GM18502 (cell line): ENCODE measurements at regions not wholly inside any gene's neighbourhood (a gene's known extent, or its start where the extent isn't known, plus 50 kb on each side); places are given as distances from the start of the nearest gene placed in this dataset.

Experiments used
- ATAC-seq: cut with Tn5 transposase; IDR thresholded peaks from one replicate; pipeline ENCODE4 v1.9.1; 2021; ENCODE audit warnings: mild to moderate bottlenecking; ENCODE audit not compliant: unreplicated experiment, poor library complexity

- no peak for ATAC-seq
Observed at GRCh38 chr1:213371847-213372619, 321.0 kb downstream of the RPS6KC1 start.

GRCh38 chr1:213374369-213374768, 323.3 kb downstream of the RPS6KC1 start:
- ATAC-seq: peak; percentile 87

- no peak for ATAC-seq
Observed at GRCh38 chr1:213375002-213375401, 324.0 kb downstream of the RPS6KC1 start.

- no peak for ATAC-seq
Observed at GRCh38 chr1:213376862-213377372, 325.9 kb downstream of the RPS6KC1 start.

- ATAC-seq: no peak
Observed at GRCh38 chr1:213380865-213381264, 329.8 kb downstream of the RPS6KC1 start.

- ATAC-seq: no peak
Observed at GRCh38 chr1:213381572-213382084, 330.6 kb downstream of the RPS6KC1 start.

- no peak for ATAC-seq
Observed at GRCh38 chr1:213383465-213383864, 332.4 kb downstream of the RPS6KC1 start.

GRCh38 chr1:213385201-213385600, 334.2 kb downstream of the RPS6KC1 start:
- ATAC-seq: no peak

GRCh38 chr1:213385806-213386324, 334.8 kb downstream of the RPS6KC1 start:
- ATAC-seq: no peak

- no peak for ATAC-seq
Observed at GRCh38 chr1:213387380-213388015, 336.5 kb downstream of the RPS6KC1 start.

- no peak for ATAC-seq
Observed at GRCh38 chr1:213388199-213388598, 337.2 kb downstream of the RPS6KC1 start.

- ATAC-seq: no peak
Observed at GRCh38 chr1:213389061-213389581, 338.1 kb downstream of the RPS6KC1 start.

- ATAC-seq: no peak
Observed at GRCh38 chr1:213391445-213391844, 340.4 kb downstream of the RPS6KC1 start.

GRCh38 chr1:213393860-213394259, 342.8 kb downstream of the RPS6KC1 start:
- no peak for ATAC-seq

GRCh38 chr1:213394837-213395236, 343.8 kb downstream of the RPS6KC1 start:
- no peak for ATAC-seq

- ATAC-seq: no peak
Observed at GRCh38 chr1:213397638-213398037, 346.6 kb downstream of the RPS6KC1 start.

GRCh38 chr1:213399695-213400094, 348.7 kb downstream of the RPS6KC1 start:
- ATAC-seq: no peak

GRCh38 chr1:213409208-213409631, 358.2 kb downstream of the RPS6KC1 start:
- ATAC-seq: no peak

- ATAC-seq: no peak
Observed at GRCh38 chr1:213409971-213410370, 358.9 kb downstream of the RPS6KC1 start.

GRCh38 chr1:213414346-213414745, 363.3 kb downstream of the RPS6KC1 start:
- no peak for ATAC-seq

- ATAC-seq: no peak
Observed at GRCh38 chr1:213414911-213415310, 363.9 kb downstream of the RPS6KC1 start.
